ENCODE measurements at regions not wholly inside any gene's neighbourhood (a gene's known extent, or its start where the extent isn't known, plus 50 kb on each side); places are given as distances from the start of the nearest gene placed in this dataset.
"Not testable (repeated sequence)": the region's sequence is repeated elsewhere in the genome, so short reads cannot be mapped to it uniquely, and the experiment has no call there.

GRCh38 chrX:17983389-17983788 is 122.3 kb upstream of the RAI2 start:
- Histone ChIP-seq H3K9me3 (replicated peaks in 1 of 3) (no peaks in the 10 kb centered on the region), H3K4me3 (no peak overlapping the region), H3K27ac (no peak overlapping the region), H3K4me1 (replicated peaks in 1 of 2) (no peaks in the 10 kb centered on the region), H3K36me3 (replicated peaks in 1 of 2) (no peaks in the 10 kb centered on the region), H3K27me3 (peaks cover 13% of the 10 kb centered on the region)
- no peak for DNase-seq
- TF ChIP-seq POLR2A (IDR thresholded peaks at IDR 0.05) = no peak
- intact Hi-C loops (cut with DNase I) = no loop called here
- WGBS, 4 donors = 46 to 53% (median 49%) methylated on average over 1 of the region's 1 CpG

DNA sequence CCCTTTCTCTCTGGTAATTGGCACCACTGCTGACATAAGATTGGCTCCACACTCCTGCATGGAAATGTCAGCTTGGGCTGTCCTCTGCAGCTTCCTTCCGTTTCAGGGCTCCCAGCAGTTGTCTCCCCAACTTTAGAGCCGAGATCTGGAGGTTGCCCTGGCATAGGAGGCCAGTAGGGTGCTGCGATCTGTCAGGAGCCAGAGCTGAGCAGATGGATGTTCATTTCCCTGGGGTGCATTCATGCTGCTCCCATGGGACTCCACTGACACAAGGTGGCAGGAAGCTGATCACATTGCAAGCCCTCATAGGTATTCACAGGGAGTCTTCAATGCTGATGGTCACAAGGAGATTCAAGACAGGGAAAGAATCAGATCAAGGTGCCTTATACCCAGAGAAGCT is 116.6 kb upstream of the RAI2 start:
- TF ChIP-seq, protein P1, sequence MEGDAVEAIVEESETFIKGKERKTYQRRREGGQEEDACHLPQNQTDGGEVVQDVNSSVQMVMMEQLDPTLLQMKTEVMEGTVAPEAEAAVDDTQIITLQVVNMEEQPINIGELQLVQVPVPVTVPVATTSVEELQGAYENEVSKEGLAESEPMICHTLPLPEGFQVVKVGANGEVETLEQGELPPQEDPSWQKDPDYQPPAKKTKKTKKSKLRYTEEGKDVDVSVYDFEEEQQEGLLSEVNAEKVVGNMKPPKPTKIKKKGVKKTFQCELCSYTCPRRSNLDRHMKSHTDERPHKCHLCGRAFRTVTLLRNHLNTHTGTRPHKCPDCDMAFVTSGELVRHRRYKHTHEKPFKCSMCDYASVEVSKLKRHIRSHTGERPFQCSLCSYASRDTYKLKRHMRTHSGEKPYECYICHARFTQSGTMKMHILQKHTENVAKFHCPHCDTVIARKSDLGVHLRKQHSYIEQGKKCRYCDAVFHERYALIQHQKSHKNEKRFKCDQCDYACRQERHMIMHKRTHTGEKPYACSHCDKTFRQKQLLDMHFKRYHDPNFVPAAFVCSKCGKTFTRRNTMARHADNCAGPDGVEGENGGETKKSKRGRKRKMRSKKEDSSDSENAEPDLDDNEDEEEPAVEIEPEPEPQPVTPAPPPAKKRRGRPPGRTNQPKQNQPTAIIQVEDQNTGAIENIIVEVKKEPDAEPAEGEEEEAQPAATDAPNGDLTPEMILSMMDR (IDR thresholded peaks at IDR 0.05) = no peak
- DNase-seq = no peak
- Histone ChIP-seq H3K9me3 (replicated peaks in 1 of 3) (no peaks in the 10 kb centered on the region), H3K36me3 (replicated peaks in 1 of 2) (no peaks in the 10 kb centered on the region), H3K4me3 (no peak overlapping the region), H3K27ac (no peak overlapping the region), H3K27me3 (peaks cover 12% of the 10 kb centered on the region), H3K4me1 (replicated peaks in 1 of 2) (no peaks in the 10 kb centered on the region)
- intact Hi-C loops (cut with DNase I) = no loop called here
- 57 to 79% (median 62%) methylated on average over 3 of the region's 3 CpGs; no CpG with 5 or more reads in 1 of the 4 donors for WGBS, 4 donors

GRCh38 chrX:17976955-17977354 is 115.9 kb upstream of the RAI2 start:
- Histone ChIP-seq H3K4me3 (no peak overlapping the region), H3K36me3 (replicated peaks in 1 of 2) (no peaks in the 10 kb centered on the region), H3K9me3 (replicated peaks in 1 of 3) (no peaks in the 10 kb centered on the region), H3K4me1 (replicated peaks in 1 of 2) (no peaks in the 10 kb centered on the region), H3K27me3 (peaks cover 12% of the 10 kb centered on the region), H3K27ac (no peak overlapping the region)
- intact Hi-C loops (cut with DNase I) = no loop called here
- TF ChIP-seq POLR2A (IDR thresholded peaks at IDR 0.05) = no peak
- TF ChIP-seq, protein P1 (IDR thresholded peaks at IDR 0.05) = no peak
- 66 to 100% (median 84%) methylated on average over 1 to 3 of the region's 3 CpGs for WGBS, 4 donors
- no peak for DNase-seq

DNA sequence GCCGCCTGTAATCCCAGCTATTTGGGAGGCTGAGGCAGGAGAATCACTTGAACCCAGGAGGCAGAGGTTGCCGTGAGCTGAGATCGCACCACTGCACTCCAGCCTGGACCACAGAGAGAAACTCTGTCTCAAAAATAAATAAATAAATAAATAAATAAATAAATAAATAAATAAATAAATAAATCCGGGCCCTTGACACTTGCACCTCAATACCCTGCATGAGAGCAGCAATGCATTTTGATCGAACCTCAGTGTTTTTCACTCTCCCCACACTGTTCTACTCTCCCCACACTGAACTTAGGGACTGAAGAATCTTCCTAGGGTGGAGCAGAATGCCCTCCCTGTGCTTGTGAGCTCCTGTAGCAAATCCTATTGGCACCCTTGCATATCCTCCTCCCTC is 114.3 kb upstream of the RAI2 start:
- intact Hi-C loops (cut with DNase I); DNase-seq; H3K4me3 ChIP-seq; H3K4me1 ChIP-seq (replicated peaks in 1 of 2); H3K27ac ChIP-seq; H3K9me3 ChIP-seq (replicated peaks in 1 of 3); H3K36me3 ChIP-seq (replicated peaks in 1 of 2): not testable (repeated sequence)
- 83 to 92% (median 87%) methylated on average over 5 of the region's 5 CpGs for WGBS, 4 donors
- peaks cover 12% of the 10 kb centered on the region for H3K27me3 ChIP-seq

- peaks cover 5% of the 10 kb centered on the region for H3K27me3 ChIP-seq
- H3K36me3 ChIP-seq (replicated peaks in 1 of 2) = no peaks in the 10 kb centered on the region
- no peaks in the 10 kb centered on the region for H3K4me1 ChIP-seq (replicated peaks in 1 of 2)
- H3K27ac ChIP-seq = no peak overlapping the region
- TF ChIP-seq POLR2A (IDR thresholded peaks at IDR 0.05) = no peak
- TF ChIP-seq, protein P1 (IDR thresholded peaks at IDR 0.05) = no peak
- no peaks in the 10 kb centered on the region for H3K9me3 ChIP-seq (replicated peaks in 1 of 3)
- no peak for DNase-seq
- 57 to 75% (median 67%) methylated on average over 8 of the region's 8 CpGs for WGBS, 4 donors
- intact Hi-C loops (cut with DNase I) = no loop called here
- H3K4me3 ChIP-seq = no peak overlapping the region
Observed at GRCh38 chrX:17968367-17968766, 107.3 kb upstream of the RAI2 start.

Data from adrenal gland (tissue), 9 donors.